IMR-90 (cell line): ENCODE measurements at regions not wholly inside any gene's neighbourhood (a gene's known extent, or its start where the extent isn't known, plus 50 kb on each side); places are given as distances from the start of the nearest gene placed in this dataset.

ENCODE experiments used
- ATAC-seq: fragments of 200-7000 bp; cut with Tn5 transposase; 2 replicates; pipeline ENCODE4 v1.9.1; 2020; ENCODE audit warnings: low read depth, mild to moderate bottlenecking, moderate library complexity
- BruUV-seq: library from RNA; stranded (reverse); fragments of 400-500 nt; replicated peaks from 2 replicates; lab custom pipeline; 2021; lab: Mats Ljungman, UMichigan
- CTCF ChIA-PET: fragments of 300-600 bp; formaldehyde crosslinking; extraction: SDS; loops from one replicate; lab custom pipeline; 2021; ENCODE audit warnings: antibody characterized with exemption; lab: Yijun Ruan, JAX
- POLR2A ChIA-PET: fragments of 300-600 bp; sonication (Branson Sonifier 250); formaldehyde crosslinking; loops from one replicate; lab custom pipeline; 2022; ENCODE audit warnings: antibody characterized with exemption; ENCODE audit not compliant: unreplicated experiment; lab: Charles Lee
- DNase-seq: peaks from one replicate; pipeline ENCODE4 v3.0.0; 2013
- H2AFZ ChIP-seq: replicated peaks from 2 replicates; pipeline ENCODE3; 2013; ENCODE audit warnings: low read length, mild to moderate bottlenecking; ENCODE audit not compliant: poor library complexity
- H2AK5ac ChIP-seq: 2 replicates; pipeline ENCODE4 v1.6.1; 2013; ENCODE audit warnings: low read depth, low read length, inconsistent platforms
- H2AK9ac ChIP-seq: replicated peaks from 2 replicates; pipeline ENCODE3; 2013; ENCODE audit warnings: mild to moderate bottlenecking, low read depth, low read length, moderate library complexity; ENCODE audit not compliant: poor library complexity
- H2BK120ac ChIP-seq: 2 replicates; pipeline ENCODE4 v1.6.1; 2013; ENCODE audit warnings: low read depth, low read length, inconsistent platforms
- H2BK15ac ChIP-seq: 3 replicates; pipeline ENCODE4 v1.6.1; 2013; ENCODE audit warnings: low read depth, low read length, inconsistent platforms
- H2BK20ac ChIP-seq: 2 replicates; pipeline ENCODE4 v1.6.1; 2013; ENCODE audit warnings: low read depth, mild to moderate bottlenecking, inconsistent platforms, low read length, moderate library complexity
- H2BK5ac ChIP-seq: 2 replicates; pipeline ENCODE4 v1.6.1; 2013; ENCODE audit warnings: mild to moderate bottlenecking, low read depth, low read length, inconsistent platforms; ENCODE audit not compliant: poor library complexity, severe bottlenecking
- H3K14ac ChIP-seq: replicated peaks from 2 replicates; pipeline ENCODE4 v1.6.1; 2013; ENCODE audit warnings: low read depth, low read length, inconsistent platforms
- H3K18ac ChIP-seq: 2 replicates; pipeline ENCODE4 v1.6.1; 2013; ENCODE audit warnings: low read depth, low read length, control low read depth
- H3K23ac ChIP-seq: 2 replicates; pipeline ENCODE4 v1.6.1; 2013; ENCODE audit warnings: low read depth, low read length, inconsistent platforms
- H3K27ac ChIP-seq: 2 replicates; pipeline ENCODE4 v1.5.1; 2013; ENCODE audit warnings: mild to moderate bottlenecking, control low read depth, low read length; ENCODE audit not compliant: insufficient read depth
- H3K27me3 ChIP-seq: 2 replicates; pipeline ENCODE4 v1.6.1; 2013; ENCODE audit warnings: low read length; ENCODE audit not compliant: control insufficient read depth, insufficient read depth
- H3K36me3 ChIP-seq: 2 replicates; pipeline ENCODE4 v1.6.1; 2013; ENCODE audit warnings: low read length, mixed read lengths; ENCODE audit not compliant: control insufficient read depth, insufficient read depth
- H3K4ac ChIP-seq: 2 replicates; pipeline ENCODE4 v1.6.1; 2013; ENCODE audit warnings: low read depth, low read length, inconsistent platforms
- H3K4me1 ChIP-seq: 2 replicates; pipeline ENCODE4 v1.6.1; 2013; ENCODE audit warnings: low read length, mixed read lengths; ENCODE audit not compliant: control insufficient read depth, insufficient read depth
- H3K4me2 ChIP-seq: 2 replicates; pipeline ENCODE4 v1.6.1; 2013; ENCODE audit warnings: low read depth, mild to moderate bottlenecking, control low read depth, low read length, moderate library complexity
- H3K4me3 ChIP-seq: 2 replicates; pipeline ENCODE4 v1.5.1; 2013; ENCODE audit warnings: low read depth, mild to moderate bottlenecking, control low read depth, low read length, moderate library complexity; ENCODE audit not compliant: insufficient read depth
- H3K56ac ChIP-seq: 2 replicates; pipeline ENCODE4 v1.6.1; 2013; ENCODE audit warnings: low read length, inconsistent platforms; ENCODE audit not compliant: insufficient read depth; ENCODE audit errors: extremely low read depth
- H3K79me1 ChIP-seq, 2 experiments: 2 replicates each; pipeline ENCODE4 v1.6.1; 2013; ENCODE audit warnings: low read length in 2 of 2, inconsistent platforms in 1 of 2, low read depth in 1 of 2
- H3K9ac ChIP-seq: 2 replicates; pipeline ENCODE4 v1.6.1; 2013; ENCODE audit warnings: low read depth, low read length, control low read depth
- H3K9me1 ChIP-seq: 2 replicates; pipeline ENCODE4 v1.6.1; 2013; ENCODE audit warnings: low read length, inconsistent platforms; ENCODE audit not compliant: insufficient read depth
- H3K9me3 ChIP-seq: 2 replicates; pipeline ENCODE4 v1.6.1; 2013; ENCODE audit warnings: low read length; ENCODE audit not compliant: control insufficient read depth, insufficient read depth
- H4K20me1 ChIP-seq: 2 replicates; pipeline ENCODE4 v1.6.1; 2013; ENCODE audit warnings: low read length, inconsistent platforms; ENCODE audit not compliant: insufficient read depth
- H4K5ac ChIP-seq: 2 replicates; pipeline ENCODE4 v1.6.1; 2013; ENCODE audit warnings: mild to moderate bottlenecking, low read depth, low read length, control low read depth
- H4K8ac ChIP-seq, 2 experiments: 2 replicates each; pipeline ENCODE4 v1.6.1; 2013; ENCODE audit warnings: low read depth in 2 of 2, low read length in 2 of 2, control low read depth in 1 of 2, inconsistent platforms in 1 of 2
- H4K91ac ChIP-seq: 2 replicates; pipeline ENCODE4 v1.6.1; 2013; ENCODE audit warnings: low read depth, low read length, inconsistent platforms; ENCODE audit not compliant: insufficient read depth
- BHLHE40 ChIP-seq: fragments of 150-350 bp; IDR thresholded peaks from 2 replicates; pipeline ENCODE4 v1.6.1; 2016; ENCODE audit warnings: mild to moderate bottlenecking, low read depth, low read length
- CEBPB ChIP-seq: IDR thresholded peaks from 2 replicates; pipeline ENCODE4 v1.6.1; 2012; ENCODE audit warnings: low read depth, low read length, improper control_type of control experiment
- CHD1 ChIP-seq: IDR thresholded peaks from 2 replicates; pipeline ENCODE4 v1.6.1; 2012; ENCODE audit warnings: low read depth, low read length, improper control_type of control experiment
- CTCF ChIP-seq: conservative IDR thresholded peaks from 2 replicates; pipeline ENCODE4 v1.5.1; 2012; ENCODE audit warnings: mild to moderate bottlenecking, low read depth, low read length, improper control_type of control experiment
- ELK1 ChIP-seq: fragments of 150-350 bp; IDR thresholded peaks from 2 replicates; pipeline ENCODE4 v1.6.1; 2016; ENCODE audit warnings: low read depth, mild to moderate bottlenecking, low read length, moderate library complexity, borderline replicate concordance
- FOS ChIP-seq: fragments of 150-350 bp; IDR thresholded peaks from 2 replicates; pipeline ENCODE4 v1.6.1; 2016; ENCODE audit warnings: low read depth, low read length
- MAFK ChIP-seq: IDR thresholded peaks from 2 replicates; pipeline ENCODE4 v1.6.1; 2012; ENCODE audit warnings: low read depth, low read length, improper control_type of control experiment
- MAZ ChIP-seq: IDR thresholded peaks from 2 replicates; pipeline ENCODE4 v1.6.1; 2012; ENCODE audit warnings: low read depth, mild to moderate bottlenecking, low read length, improper control_type of control experiment, moderate library complexity, borderline replicate concordance
- MXI1 ChIP-seq: IDR thresholded peaks from 2 replicates; pipeline ENCODE4 v1.6.1; 2012; ENCODE audit warnings: low read depth, mild to moderate bottlenecking, low read length, moderate library complexity, borderline replicate concordance
- NFE2L2 ChIP-seq: fragments of 150-350 bp; IDR thresholded peaks from 2 replicates; pipeline ENCODE4 v1.6.1; 2016; ENCODE audit warnings: low read depth, mild to moderate bottlenecking, low read length
- POLR2A ChIP-seq: IDR thresholded peaks from 2 replicates; pipeline ENCODE4 v1.6.1; 2012; ENCODE audit warnings: mild to moderate bottlenecking, low read depth, low read length
- RAD21 ChIP-seq: IDR thresholded peaks from 2 replicates; pipeline ENCODE4 v1.6.1; 2012; ENCODE audit warnings: low read length, improper control_type of control experiment
- RCOR1 ChIP-seq: IDR thresholded peaks from 2 replicates; pipeline ENCODE4 v1.6.1; 2012; ENCODE audit warnings: mild to moderate bottlenecking, low read length, improper control_type of control experiment; ENCODE audit not compliant: insufficient replicate concordance
- RFX5 ChIP-seq: IDR thresholded peaks from 2 replicates; pipeline ENCODE4 v1.8.0; 2012; ENCODE audit warnings: low read depth, mild to moderate bottlenecking, low read length, moderate library complexity
- SMC3 ChIP-seq: fragments of 150-350 bp; IDR thresholded peaks from 2 replicates; pipeline ENCODE4 v1.6.1; 2016; ENCODE audit warnings: low read depth, mild to moderate bottlenecking, antibody characterized with exemption, low read length, moderate library complexity
- USF2 ChIP-seq: fragments of 150-350 bp; IDR thresholded peaks from 2 replicates; pipeline ENCODE4 v1.6.1; 2017; ENCODE audit warnings: mild to moderate bottlenecking, antibody characterized with exemption, low read length, low read depth
- WGBS, 2 experiments: methylation state at CpG; one replicate each; pipeline versions ENCODE4 v1.1.5 to v1.1.7; 2013; ENCODE audit warnings: missing lambda C conversion rate in 2 of 2; ENCODE audit not compliant: insufficient read length in 1 of 2; ENCODE audit errors: extremely low coverage in 2 of 2; 5-methylcytosine and 5-hydroxymethylcytosine counted together
- dilution Hi-C: fragments of 300-500 bp; cut with HindIII; formaldehyde crosslinking; loops from one replicate; pipeline ENCODE4 v1.14.3; 2018; ENCODE audit warnings: low sequenced_read_pairs; ENCODE audit not compliant: unreplicated experiment
- in situ Hi-C: fragments of 300-500 bp; cut with MboI; formaldehyde crosslinking; loops from 3 replicates; pipeline ENCODE4 v1.14.3; 2019; ENCODE audit warnings: low sequenced_read_pairs, inconsistent platforms, mixed read lengths
- intact Hi-C: fragments of 100-400 bp; cut with micrococcal nuclease; formaldehyde crosslinking; loops from 2 replicates; pipeline ENCODE4 v1.10.0; 2022

- Histone ChIP-seq H4K20me1 (no peaks in the 10 kb centered on the region), H2BK15ac (no peak overlapping the region), H3K9ac (no peak overlapping the region), H3K27me3 (no peaks in the 10 kb centered on the region), H3K56ac (no peak overlapping the region), H3K9me1 (no peaks in the 10 kb centered on the region), H3K4me3 (no peak overlapping the region), H3K23ac (no peak overlapping the region), H2BK20ac (no peak overlapping the region), H2AK5ac (no peak overlapping the region), H3K4me1 (no peaks in the 10 kb centered on the region), H2AFZ (no peak overlapping the region), H2BK120ac (no peak overlapping the region), H3K4me2 (no peak overlapping the region), H4K91ac (no peak overlapping the region), H3K79me1 (no peaks in the 10 kb centered on the region), H2BK5ac (no peak overlapping the region), H3K14ac (no peak overlapping the region), H4K5ac (no peak overlapping the region), H3K36me3 (no peaks in the 10 kb centered on the region), H2AK9ac (no peak overlapping the region), H3K27ac (no peak overlapping the region), H3K4ac (no peak overlapping the region), H3K18ac (no peak overlapping the region), H4K8ac (no peak overlapping the region), H3K9me3 (peaks cover 5% of the 10 kb centered on the region)
- no peak for TF ChIP-seq CTCF
- no peak for TF ChIP-seq MAZ
- no peak for TF ChIP-seq ELK1
- TF ChIP-seq FOS, result no peak
- TF ChIP-seq RAD21, result no peak
- TF ChIP-seq CEBPB, result no peak
- no peak for TF ChIP-seq MAFK
- no peak for TF ChIP-seq RFX5
- TF ChIP-seq MXI1, result no peak
- TF ChIP-seq BHLHE40, result no peak
- TF ChIP-seq RCOR1, result no peak
- no peak for TF ChIP-seq POLR2A
- TF ChIP-seq CHD1, result no peak
- TF ChIP-seq USF2, result no peak
- no peak for TF ChIP-seq NFE2L2
- TF ChIP-seq SMC3, result no peak
- dilution Hi-C loops, result no loop called here
- intact Hi-C loops, result no loop called here
- POLR2A ChIA-PET, result no interaction called here
- BruUV-seq, result no TSS peak
- DNase-seq, result no peak
- CTCF ChIA-PET, result no interaction called here
- in situ Hi-C loops, result no loop called here
- no peak for ATAC-seq
- 44% methylated on average over 3 of the region's 3 CpGs; no CpG with 5 or more reads in 1 of the 2 experiments for WGBS, 2 experiments
Measured at GRCh38 chr2:139237023-139237422, 456.8 kb upstream of the NXPH2 start.
